ENCODE measurements at regions not wholly inside any gene's neighbourhood (a gene's known extent, or its start where the extent isn't known, plus 50 kb on each side); places are given as distances from the start of the nearest gene placed in this dataset.

DNA sequence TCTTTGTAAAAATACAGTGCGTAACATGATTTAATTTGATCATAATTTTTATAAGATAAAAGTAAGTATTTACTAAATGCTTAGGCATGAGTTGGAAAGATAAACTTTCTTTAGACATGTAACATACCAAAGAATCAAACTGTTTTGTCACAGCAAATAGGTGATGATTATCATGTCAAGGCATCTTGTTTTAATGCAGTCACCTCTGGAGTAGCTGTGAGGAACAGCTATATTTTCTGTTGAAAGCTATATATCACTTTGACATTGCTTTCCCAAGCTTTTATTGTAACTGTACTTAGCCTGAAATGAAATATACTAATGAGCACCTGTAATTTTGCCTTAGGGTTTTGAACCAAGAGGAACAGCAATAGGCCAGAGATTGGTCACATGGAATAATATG, 151.9 kb downstream of the TLR5 start:
- Mint-ChIP-seq H3K27me3 (no peaks in the 10 kb centered on the region), H3K4me3 (no peak overlapping the region), H3K9me3 (no peaks in the 10 kb centered on the region), H3K4me1 (ENCODE audit: low read depth) (no peaks in the 10 kb centered on the region), H3K36me3 (ENCODE audit: low read depth) (peaks cover 40% of the 10 kb centered on the region), H3K27ac (no peak overlapping the region)
- no peak overlapping the region for H3K27ac ChIP-seq (ENCODE audit: low read depth in 1 of 2, low read length in 2 of 2)
- no peak overlapping the region for H3K4me3 ChIP-seq (ENCODE audit: low read length)
- no peaks in the 10 kb centered on the region for H3K36me3 ChIP-seq (ENCODE audit: insufficient read depth, low read length)
- POLR2A ChIA-PET, result no interaction called here
- ATAC-seq (ENCODE audit: poor library complexity) (no peak), DNase-seq (no peak)
- no peaks in the 10 kb centered on the region for H3K4me1 ChIP-seq (ENCODE audit: insufficient read depth, low read length)
- no peak for TF ChIP-seq CTCF (IDR thresholded peaks at IDR 0.05)
- intact Hi-C loops (cut with DNase I, micrococcal nuclease), result no loop called here
- no peaks in the 10 kb centered on the region for H3K9me3 ChIP-seq (ENCODE audit: control insufficient read depth in 1 of 2, insufficient read depth in 1 of 2, low read length in 2 of 2)
- CTCF ChIA-PET, result no interaction called here
- H3K27me3 ChIP-seq (ENCODE audit: control insufficient read depth in 1 of 2, insufficient read depth in 2 of 2, low read length in 2 of 2), result no peaks in the 10 kb centered on the region

DNA sequence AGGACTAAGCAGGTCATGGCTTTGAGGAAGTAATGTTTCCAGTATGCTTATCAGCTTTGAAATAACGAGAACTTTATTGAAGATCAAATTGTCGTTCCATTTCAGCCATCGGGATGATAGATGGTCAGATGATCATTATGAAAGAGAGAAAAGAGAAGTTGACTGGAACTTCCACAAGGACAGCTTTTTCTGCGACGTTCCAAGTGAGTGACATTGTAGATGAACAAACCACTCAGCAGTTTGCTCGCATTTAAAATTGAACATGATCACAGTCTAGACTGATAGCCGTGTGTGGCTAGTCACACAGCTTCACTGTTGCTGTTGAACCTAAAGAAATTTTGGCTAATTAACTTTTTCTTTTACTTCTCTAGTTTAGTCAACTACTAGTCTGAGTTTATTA, 151.1 kb downstream of the TLR5 start:
- ChIA-PET CTCF (no interaction called here), POLR2A (no interaction called here)
- Histone ChIP-seq H3K9me3 (ENCODE audit: control insufficient read depth in 1 of 2, insufficient read depth in 1 of 2, low read length in 2 of 2) (no peaks in the 10 kb centered on the region), H3K36me3 (ENCODE audit: insufficient read depth, low read length) (no peaks in the 10 kb centered on the region), H3K27ac (ENCODE audit: low read depth in 1 of 2, low read length in 2 of 2) (no peak overlapping the region), H3K27me3 (ENCODE audit: control insufficient read depth in 1 of 2, insufficient read depth in 2 of 2, low read length in 2 of 2) (no peaks in the 10 kb centered on the region), H3K4me3 (ENCODE audit: low read length) (no peak overlapping the region), H3K4me1 (ENCODE audit: insufficient read depth, low read length) (no peaks in the 10 kb centered on the region)
- H3K27me3 Mint-ChIP-seq, result no peaks in the 10 kb centered on the region
- DNase-seq (no peak), ATAC-seq (ENCODE audit: poor library complexity) (no peak)
- no peak for TF ChIP-seq CTCF (IDR thresholded peaks at IDR 0.05)
- intact Hi-C loops (cut with DNase I, micrococcal nuclease), result no loop called here
- no peak overlapping the region for H3K27ac Mint-ChIP-seq
- no peaks in the 10 kb centered on the region for H3K4me1 Mint-ChIP-seq (ENCODE audit: low read depth)
- H3K9me3 Mint-ChIP-seq, result no peaks in the 10 kb centered on the region
- no peak overlapping the region for H3K4me3 Mint-ChIP-seq
- peaks cover 44% of the 10 kb centered on the region for H3K36me3 Mint-ChIP-seq (ENCODE audit: low read depth)

GRCh38 chr1:222994511-222995235, 148.4 kb downstream of the TLR5 start:
- H3K27me3 Mint-ChIP-seq, result no peaks in the 10 kb centered on the region
- ChIA-PET CTCF (interaction anchor here (1.4 kb wide), 1 partner anchor 13 kb away, joined by 3 read pairs; no protein-coding TSS in a partner anchor), POLR2A (no interaction called here)
- no peaks in the 10 kb centered on the region for H3K4me1 Mint-ChIP-seq (ENCODE audit: low read depth)
- DNase-seq (no peak), ATAC-seq (ENCODE audit: poor library complexity) (no peak)
- no peak overlapping the region for H3K4me3 Mint-ChIP-seq
- no peak for TF ChIP-seq CTCF (IDR thresholded peaks at IDR 0.05)
- Histone ChIP-seq H3K27ac (ENCODE audit: low read depth in 1 of 2, low read length in 2 of 2) (no peak overlapping the region), H3K36me3 (ENCODE audit: insufficient read depth, low read length) (no peaks in the 10 kb centered on the region), H3K9me3 (ENCODE audit: control insufficient read depth in 1 of 2, insufficient read depth in 1 of 2, low read length in 2 of 2) (no peaks in the 10 kb centered on the region), H3K4me3 (ENCODE audit: low read length) (no peak overlapping the region), H3K27me3 (ENCODE audit: control insufficient read depth in 1 of 2, insufficient read depth in 2 of 2, low read length in 2 of 2) (no peaks in the 10 kb centered on the region), H3K4me1 (ENCODE audit: insufficient read depth, low read length) (no peaks in the 10 kb centered on the region)
- no peak overlapping the region for H3K27ac Mint-ChIP-seq
- intact Hi-C loops (cut with DNase I, micrococcal nuclease), result no loop called here
- H3K9me3 Mint-ChIP-seq, result no peaks in the 10 kb centered on the region
- peaks cover 38% of the 10 kb centered on the region for H3K36me3 Mint-ChIP-seq (ENCODE audit: low read depth)
